ENCODE measurements at regions not wholly inside any gene's neighbourhood (a gene's known extent, or its start where the extent isn't known, plus 50 kb on each side); places are given as distances from the start of the nearest gene placed in this dataset.

- DNase-seq, result no peak
Observed at GRCh38 chr11:130719220-130719915, 196.9 kb downstream of the SNX19 start.

GRCh38 chr11:130720232-130721022, 195.9 kb downstream of the SNX19 start:
- no peak for DNase-seq

- no peak for DNase-seq
Observed at GRCh38 chr11:130721023-130721681, 195.1 kb downstream of the SNX19 start.

GRCh38 chr11:130721736-130722135, 194.5 kb downstream of the SNX19 start:
- no peak for DNase-seq

- DNase-seq, result no peak
Observed at GRCh38 chr11:130722401-130722800, 193.9 kb downstream of the SNX19 start.

- DNase-seq, result no peak
Observed at GRCh38 chr11:130725421-130726233, 190.7 kb downstream of the SNX19 start.

- DNase-seq, result no peak
Observed at GRCh38 chr11:130726234-130727037, 189.8 kb downstream of the SNX19 start.

- DNase-seq, result no peak
Observed at GRCh38 chr11:130727157-130728119, 188.8 kb downstream of the SNX19 start.

- DNase-seq, result no peak
Observed at GRCh38 chr11:130728185-130729180, 187.8 kb downstream of the SNX19 start.

GRCh38 chr11:130729193-130729592, 187.1 kb downstream of the SNX19 start:
- no peak for DNase-seq

GRCh38 chr11:130729678-130730300, 186.5 kb downstream of the SNX19 start:
- no peak for DNase-seq

- no peak for DNase-seq
Observed at GRCh38 chr11:130731401-130731800, 184.9 kb downstream of the SNX19 start.

- no peak for DNase-seq
Observed at GRCh38 chr11:130732476-130732875, 183.8 kb downstream of the SNX19 start.

- no peak for DNase-seq
Observed at GRCh38 chr11:130737041-130737830, 179.0 kb downstream of the SNX19 start.

- DNase-seq, result no peak
Observed at GRCh38 chr11:130737866-130738431, 178.3 kb downstream of the SNX19 start.

GRCh38 chr11:130738611-130739010, 177.7 kb downstream of the SNX19 start:
- DNase-seq, result no peak

- no peak for DNase-seq
Observed at GRCh38 chr11:130740819-130741218, 175.5 kb downstream of the SNX19 start.

- DNase-seq, result no peak
Observed at GRCh38 chr11:130744794-130745193, 171.5 kb downstream of the SNX19 start.

Measured in activated T-cell treated with anti-CD3 and anti-CD28 coated beads, Interleukin-2, amount 50 U/mL, for 48 hours (primary cell).